ENCODE measurements at regions not wholly inside any gene's neighbourhood (a gene's known extent, or its start where the extent isn't known, plus 50 kb on each side); places are given as distances from the start of the nearest gene placed in this dataset.

DNA sequence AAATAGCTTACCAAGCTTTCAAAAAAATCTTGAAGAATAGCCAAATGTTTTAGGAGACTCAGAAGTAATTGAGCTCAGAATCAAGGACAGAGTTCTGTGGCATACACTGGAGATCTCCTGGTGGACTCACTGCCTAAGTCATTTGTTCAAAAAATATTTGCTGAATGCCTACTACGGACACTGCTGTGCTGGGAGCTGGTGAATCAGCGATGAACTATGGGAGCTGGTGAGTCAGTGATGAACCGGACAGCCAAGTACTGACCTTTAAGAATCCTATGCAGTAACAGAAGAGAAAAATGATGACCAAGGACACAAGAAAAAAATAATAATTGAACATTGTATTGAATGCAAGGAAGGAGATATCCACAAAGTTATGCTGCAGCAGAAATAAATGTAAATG is 717.9 kb upstream of the CXADR start:
- DNase-seq, result no peak

DNA sequence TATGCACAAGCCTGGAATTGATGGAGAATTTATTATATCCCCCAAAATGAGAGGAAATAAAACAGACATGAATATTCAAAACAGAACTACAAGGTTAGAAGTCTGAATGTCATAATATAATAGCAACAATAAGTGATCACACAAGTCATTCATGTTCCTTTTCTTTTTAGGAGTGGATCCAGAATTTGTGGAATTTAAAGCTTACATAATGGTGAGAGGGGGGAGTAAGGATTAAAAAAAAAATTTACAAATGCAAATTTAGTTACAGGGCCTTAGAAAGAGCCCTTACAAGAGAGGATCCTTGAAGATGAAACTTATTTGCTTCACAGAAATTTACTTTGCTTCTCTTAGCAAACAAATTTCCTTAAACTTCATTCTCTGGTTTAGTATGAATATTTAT is 716.1 kb upstream of the CXADR start:
- DNase-seq, result no peak

DNA sequence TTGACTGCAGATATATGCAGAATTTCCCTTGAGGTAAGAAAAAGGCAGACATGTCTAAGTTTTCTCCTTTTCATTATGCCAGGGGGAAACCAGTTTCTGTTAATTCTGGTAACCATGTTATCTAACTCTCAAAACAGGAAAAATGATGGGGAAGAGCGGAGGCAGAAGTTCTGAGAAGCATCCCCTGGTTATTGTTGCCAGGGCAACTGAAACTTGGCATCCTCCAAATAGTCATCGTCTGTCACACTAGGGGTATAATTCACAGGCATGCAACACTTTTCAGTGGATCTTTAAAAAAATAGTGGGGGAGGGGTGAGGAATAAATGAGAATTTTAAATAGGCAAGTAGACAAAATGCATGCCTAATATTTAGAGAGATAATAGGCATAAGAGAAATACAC is 715.3 kb upstream of the CXADR start:
- DNase-seq, result no peak

DNA sequence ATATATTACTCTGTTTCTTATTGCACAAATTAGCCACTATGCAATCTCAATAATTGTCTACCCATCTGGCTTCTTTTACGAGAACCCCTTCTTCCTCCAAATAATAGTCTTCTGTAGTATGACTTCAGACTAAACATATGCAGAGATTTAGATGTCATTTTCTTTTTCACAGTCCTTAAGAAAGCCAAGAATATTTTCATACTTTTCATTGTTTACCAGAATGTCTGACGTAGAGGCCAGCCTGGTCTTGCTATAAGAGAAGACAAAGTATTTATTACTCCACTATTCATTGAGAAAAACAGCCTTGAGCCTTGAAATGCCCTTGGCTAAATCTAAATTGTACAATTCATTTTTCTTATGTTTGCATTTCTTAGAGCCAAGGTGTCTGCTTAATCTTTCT is 714.9 kb upstream of the CXADR start:
- DNase-seq, result no peak

DNA sequence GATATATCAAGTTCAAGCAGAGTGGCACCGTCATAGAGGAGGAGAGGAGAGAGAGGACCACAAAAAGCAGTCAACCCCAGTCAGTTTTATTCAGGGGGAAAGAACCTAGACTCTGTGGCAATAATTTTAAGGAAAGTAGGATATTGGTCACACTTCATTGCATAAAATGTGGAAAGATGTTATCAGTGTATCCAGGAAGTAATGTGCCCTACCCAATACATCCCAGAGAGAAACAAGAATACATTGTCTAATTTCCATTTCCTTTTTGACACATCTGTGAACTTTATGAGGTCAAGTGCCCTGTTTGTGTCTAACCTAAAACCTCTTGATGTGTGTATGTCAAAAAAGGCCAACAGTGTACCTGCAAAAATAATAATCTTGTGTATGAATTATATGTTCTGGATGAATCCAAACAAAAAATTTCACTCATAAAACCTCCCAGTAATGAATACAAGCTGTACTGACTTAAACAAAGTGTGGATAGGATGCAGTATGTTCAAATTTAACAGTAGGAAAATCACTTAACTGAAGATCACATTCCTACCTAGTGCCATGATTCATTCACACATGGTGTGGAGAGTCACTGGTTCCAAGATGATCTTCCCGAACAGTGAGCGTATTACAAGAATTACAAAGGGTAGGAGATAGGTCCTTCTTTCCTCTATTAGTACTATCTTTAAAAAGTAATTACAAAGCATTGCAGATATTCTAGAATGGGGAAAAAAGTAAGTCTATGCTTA is 712.1 kb upstream of the CXADR start:
- no peak for DNase-seq

DNA sequence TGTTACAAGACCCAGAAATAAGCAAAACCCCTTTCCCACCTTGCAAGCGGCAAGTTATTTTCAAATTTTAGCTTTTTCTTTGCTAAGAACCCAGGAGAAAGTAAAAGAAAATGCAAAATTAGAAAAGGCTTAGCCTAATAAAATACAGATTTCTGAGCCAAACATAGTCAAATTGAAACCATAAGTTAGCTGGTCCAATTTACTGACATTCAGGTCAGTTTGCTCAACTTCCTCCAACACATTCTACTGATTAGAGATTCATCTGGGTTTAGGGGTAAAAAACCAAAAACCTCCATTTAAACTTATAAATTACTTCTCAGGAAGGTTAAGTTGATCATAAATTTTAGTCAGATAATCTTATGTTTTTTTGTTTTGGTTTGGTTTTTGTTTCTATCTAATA is 701.8 kb upstream of the CXADR start:
- DNase-seq, result no peak

DNA sequence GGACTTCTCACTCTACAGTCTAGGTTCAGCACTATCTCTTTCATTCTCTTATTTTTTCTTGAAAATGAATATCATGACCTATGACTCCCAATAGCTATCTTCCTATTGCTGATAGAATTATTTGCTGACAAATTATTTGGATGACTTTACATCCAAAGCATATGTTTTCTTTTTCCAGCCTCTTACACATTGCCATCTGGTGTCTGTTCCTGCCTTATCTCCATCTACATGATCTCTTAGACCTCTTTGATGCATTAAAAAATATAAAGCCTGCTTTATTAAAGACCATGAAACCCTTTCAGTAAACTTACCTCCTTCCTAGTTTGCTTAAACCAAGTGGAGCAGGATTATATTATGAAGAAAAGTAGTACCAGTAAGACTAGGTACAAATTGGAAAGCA is 700.9 kb upstream of the CXADR start:
- DNase-seq, result no peak

DNA sequence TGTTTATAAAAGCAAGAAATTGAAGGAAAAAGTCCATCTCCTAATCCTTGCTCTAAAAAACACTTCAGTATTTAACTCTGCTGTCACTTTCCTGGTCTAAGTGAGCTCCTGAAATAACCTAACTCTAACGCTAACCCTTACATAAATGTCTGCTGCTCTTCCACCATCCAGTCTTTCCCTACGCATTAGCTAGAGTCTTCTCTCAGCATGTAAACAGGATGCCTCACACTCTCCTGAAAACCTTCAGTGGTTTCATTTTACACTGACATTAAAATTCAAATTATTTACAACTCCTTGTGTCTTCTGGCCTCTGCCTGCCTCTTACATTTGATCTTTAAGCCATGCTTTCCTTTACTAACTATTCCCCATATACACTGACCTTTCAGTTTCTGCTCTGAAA is 697.6 kb upstream of the CXADR start:
- DNase-seq, result peak; percentile 18

DNA sequence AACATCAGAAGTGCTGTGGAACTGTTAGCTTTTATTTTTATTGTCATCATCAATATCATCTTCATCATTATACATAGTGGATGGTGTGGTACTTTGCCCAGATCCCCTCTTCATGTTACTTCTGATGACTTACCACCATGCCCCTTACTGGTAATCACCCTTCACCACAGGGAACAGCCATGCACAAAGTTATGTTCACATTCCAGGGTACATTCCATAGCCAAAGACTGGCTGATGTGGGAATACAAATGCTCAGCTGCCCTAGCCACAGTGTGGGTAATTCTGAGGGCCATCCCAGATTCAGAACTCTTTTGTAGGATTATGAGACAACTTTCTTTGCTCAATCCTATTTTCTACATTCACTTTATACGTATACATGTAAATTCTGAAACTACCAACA is 691.3 kb upstream of the CXADR start:
- DNase-seq, result no peak

DNA sequence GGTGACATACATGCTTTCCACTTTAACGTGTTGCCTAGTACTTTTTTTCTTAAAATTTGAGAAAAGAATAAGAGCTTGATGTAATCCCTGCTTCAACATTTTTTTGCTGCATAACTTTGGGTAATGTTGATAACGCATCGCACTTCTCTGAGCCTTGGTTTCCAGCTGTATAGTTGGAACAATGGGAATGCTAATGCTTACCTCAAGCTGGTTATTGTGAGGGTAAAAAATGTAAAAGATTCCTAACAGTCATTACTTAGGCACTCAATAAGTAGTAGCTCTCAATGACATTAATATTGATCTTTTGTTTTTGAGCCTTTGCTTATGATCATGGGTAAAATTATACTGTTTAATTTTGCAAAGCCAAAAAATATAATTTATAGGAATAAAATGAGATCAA is 683.3 kb upstream of the CXADR start:
- no peak for DNase-seq

DNA sequence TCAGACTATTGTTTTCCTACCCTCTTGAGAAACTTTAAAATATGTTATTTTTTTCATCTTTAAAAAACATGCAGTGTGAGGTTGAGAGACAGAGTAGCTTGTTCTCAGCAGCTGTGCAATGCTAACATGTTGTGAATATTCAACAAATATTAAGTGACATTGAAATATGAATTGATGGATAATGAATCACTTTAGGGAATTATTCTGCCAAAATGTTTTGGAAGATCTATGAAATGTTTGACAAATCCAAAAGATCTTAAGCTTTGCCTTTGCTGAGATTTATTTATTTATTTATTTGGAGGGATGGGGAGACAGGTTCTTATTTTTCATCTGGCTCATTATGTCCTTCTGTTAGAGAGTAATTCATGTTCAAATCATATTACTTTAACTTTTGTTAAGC is 680.1 kb upstream of the CXADR start:
- no peak for DNase-seq

DNA sequence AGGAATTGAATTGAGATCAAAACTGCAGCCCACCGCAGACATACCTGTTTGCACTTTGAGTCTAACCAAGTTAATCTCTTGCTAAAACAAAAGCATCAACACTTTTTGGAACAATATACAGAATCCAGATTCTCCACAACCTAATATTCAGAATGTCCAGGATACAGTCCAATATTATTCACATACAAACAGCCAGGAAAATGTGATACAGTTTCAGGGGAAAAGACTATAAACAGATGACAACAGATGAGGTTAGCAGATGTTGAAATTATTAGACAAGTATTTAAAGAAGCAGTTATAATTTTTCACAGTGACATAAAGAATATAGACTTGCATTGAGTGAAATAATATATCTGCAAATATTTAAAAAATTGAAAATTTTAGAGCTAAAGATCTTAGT is 678.1 kb upstream of the CXADR start:
- DNase-seq, result no peak

DNA sequence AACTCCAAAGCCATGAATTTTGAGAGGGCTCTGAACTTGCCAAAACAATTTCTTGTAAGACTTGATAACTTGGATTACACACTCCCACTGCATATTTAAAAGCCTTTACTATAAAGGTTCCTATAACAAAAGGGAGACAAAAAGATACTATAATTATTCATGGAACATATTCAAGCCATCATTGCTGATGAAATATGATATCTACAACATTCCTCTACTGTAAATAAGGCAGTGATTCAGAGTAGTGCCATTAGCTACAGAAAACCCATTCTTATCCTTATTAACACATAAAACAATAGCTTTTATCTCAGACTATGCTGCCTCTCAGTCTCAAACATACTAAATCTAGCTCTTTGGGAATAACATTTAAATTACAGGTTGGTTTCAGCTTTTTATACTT is 675.5 kb upstream of the CXADR start:
- DNase-seq, result no peak

DNA sequence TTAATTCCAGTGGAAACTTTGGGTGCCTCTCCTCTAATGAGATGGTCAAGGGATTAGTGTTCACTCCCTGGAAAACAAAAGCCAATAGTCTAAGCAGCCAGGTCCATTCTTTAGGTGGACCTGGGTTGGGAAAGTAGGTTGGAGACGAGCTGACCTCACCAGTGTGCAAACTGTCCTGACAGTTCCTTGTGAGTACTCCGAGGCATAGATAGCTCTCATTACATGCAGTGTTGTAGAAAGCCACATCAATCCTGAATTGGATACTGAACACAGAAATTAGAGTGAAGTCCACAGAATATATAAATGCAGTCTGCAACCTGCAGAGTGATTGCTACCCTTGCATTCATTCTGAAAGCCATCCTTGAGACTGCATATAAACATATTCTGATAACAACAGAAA is 675.1 kb upstream of the CXADR start:
- no peak for DNase-seq

DNA sequence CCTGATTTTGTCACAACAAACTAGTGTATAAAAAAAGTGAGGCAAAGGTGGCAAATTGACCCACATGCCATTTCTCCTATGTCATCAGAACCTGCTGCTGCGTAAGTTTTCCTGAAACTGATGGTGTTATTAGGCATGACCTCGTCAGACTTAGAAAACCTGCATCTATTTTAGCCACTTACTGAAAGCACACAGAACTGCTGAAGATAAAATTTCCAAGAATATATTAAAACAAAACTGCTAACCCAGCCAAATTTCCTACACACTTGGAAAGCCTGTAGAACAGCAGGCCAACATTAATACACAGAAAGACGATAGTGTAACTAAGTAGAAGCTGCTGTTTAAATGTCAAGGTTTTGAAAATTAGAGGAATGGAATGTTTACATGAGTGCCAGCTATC is 674.5 kb upstream of the CXADR start:
- DNase-seq, result no peak

DNA sequence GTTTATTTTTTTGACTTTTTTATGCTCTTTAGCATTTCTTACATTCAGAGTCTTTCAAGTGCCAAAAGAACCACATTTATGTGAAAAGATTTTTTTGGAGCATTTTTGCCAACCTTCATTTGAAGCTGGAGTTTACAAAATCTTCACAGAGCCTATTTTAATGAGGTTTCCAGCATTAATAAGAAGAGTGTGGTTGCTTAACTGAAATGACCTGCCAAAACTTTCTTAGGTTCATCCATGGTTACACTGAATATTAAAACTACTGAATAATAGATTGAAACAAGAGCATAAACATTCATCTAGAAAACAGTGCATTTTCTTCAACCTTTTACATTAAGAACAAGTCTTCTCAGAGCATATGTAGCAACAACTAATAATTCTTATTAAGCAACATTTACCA is 672.3 kb upstream of the CXADR start:
- no peak for DNase-seq

DNA sequence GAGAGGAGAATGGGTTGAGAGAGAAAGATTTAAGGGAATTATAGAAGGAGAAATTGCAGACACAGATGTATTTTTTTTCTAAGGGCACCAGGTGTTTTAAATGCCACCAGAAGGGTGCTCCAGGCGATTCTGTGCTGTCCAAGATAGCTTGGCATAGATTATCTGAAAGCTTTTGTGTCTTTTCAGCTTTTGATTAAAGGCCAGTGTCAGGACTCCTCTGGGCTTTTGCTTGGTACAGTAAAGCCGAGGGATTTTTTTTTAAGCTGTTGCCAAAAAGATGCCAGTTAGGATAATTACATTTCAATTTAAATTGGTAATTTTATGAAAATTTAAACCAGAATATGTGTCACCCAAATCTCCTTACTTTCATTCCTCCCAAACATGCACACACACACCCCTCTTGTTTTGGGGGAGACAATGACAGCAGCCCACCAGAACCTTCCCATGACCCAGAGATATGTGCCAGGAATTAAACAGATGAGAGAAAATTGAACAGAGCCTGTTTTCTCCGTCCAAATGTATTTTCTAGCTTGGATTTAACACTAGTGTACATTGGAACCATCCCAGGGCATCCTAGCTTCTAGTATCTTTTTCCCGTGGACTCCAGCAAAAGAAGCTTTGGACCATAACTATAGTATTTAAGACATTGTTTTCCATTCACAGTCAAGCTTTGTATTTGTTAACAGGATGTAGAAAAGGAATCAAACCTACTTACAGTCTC is 670.7 kb upstream of the CXADR start:
- DNase-seq, result no peak

DNA sequence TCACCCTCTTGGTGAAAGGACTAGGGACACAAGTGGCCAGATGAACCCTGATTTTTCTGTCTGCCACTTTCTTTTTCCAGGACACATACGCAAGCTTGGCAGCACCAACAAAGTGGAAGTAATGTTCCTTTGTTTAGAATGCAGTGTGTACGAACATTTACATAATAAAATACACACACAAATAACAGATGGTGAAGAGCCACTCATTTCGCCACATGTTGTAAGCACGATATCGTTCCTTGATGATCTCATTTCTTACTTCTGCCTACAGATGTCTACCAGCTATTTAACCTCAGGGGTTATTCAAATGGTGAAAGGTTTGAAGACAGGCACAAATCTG is 670.2 kb upstream of the CXADR start:
- DNase-seq, result no peak

DNA sequence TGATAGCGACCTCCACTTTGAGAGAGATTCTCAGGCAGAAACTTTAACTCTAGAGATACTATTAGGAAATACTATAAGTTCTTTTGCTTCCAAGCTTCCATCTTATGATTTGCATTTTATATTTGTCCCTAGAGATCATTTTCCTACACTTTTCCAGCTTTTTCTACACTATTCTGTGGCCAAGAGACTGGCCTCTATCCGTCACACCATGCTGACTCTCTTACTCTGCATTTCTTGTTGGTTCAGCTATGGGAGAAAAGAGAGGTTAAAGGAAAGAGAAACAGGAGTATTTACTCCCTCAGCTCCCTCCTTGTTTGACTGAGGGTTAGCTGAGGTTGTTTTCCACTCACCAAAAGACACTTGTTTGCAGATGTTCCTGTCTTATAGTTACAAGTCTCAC is 665.6 kb upstream of the CXADR start:
- DNase-seq, result no peak

DNA sequence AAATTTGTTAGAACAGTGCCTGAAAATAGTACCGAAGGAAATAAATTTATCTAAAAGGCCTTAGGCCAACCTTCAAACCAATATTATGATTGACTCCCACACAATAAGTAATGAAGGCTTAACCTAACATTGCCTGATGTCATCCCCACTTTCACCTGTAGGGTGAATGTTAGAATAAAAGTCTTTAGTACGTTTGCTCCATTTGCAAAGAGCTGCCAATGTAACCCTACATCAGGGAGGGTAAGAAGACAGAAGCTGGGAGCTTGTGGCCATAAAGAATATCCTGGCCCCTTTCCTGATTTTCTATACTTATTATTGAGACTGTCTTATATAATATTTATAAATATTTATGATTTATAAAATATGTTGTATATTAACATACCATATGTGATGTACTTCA is 661.8 kb upstream of the CXADR start:
- no peak for DNase-seq

DNA sequence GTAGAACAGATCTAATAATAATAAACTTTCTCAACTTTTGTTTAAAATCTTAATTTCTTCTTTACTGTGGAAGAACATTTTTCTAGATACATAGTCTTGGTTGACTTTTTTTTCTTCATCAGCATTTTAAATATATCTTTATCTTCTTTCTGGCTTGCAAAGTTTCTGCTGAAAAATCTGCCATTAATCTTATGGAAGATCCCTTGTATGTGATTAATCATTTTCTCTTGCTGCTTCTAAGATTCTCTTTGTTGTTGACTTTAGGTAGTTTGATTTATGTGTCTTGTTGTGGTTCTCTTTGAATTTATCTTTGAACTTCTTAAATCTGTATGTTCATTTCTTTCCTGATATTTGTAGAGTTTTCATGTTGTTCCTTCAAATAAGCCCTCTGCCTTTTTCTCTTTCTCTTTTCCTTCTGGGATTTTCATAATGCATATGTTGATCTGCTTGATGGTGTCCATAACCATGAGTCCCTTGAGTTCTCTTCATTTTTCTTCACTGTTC is 657.6 kb upstream of the CXADR start:
- DNase-seq, result no peak

DNA sequence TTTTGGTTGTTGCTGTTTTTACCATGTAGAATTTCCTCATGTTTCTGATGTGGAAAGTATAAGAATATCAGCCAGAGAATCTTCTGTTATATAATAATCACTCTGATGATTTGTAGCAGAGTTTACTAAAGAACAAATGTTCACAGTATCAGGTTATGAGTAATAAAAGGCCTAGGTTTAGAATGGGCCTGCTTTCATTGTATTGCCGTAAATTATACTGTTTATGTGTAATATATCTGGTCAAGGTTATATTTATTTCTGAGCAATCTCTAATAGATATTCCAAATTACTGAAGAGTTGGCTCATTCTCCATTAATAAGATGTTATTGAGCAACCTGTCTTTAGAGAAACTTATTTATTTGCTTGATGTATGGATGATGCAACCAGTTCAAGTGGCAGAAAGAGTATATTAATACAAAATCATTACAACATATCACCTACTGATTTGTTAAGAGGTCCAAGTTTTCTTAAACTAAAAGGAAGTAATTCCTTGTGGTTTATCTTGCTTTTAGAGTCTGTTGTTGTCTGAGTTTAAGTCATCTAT is 649.4 kb upstream of the CXADR start:
- no peak for DNase-seq

DNA sequence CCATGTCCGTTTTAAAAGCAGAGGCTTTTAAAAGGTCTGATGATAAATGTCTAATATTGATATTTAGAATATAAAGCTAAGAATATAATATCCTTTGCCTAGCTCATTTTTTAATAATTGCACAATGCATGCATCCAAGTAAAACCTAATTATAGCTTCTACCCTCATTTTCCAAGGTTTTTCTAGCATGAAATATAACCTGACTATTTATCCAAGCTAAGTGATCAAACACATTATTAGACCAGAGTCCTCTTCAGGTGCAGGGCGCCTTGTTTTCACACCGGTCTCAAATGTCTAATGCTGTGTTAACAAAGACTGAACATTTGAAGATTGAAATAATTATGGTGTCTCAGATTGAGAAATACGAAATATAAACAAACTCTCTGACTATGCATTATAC is 648.9 kb upstream of the CXADR start:
- DNase-seq, result no peak

DNA sequence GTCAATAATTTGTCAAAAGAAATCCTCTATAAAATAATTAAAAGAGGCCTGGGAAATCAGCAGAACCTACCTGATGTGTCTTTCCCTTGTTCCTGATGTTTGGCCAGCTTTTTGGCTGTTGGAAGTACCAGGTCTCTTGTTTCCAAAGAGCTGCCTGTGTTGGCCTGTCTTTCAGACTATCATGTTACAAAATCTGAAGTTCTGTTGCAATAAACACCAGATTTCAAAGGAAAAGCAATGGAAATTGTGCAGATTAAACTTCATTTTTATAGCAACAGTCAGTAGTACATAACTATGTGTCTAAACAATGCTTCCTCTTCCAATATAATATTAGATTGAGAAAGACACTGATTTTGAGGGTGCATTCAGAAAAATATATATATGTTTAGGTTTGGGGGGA is 647.2 kb upstream of the CXADR start:
- no peak for DNase-seq

DNA sequence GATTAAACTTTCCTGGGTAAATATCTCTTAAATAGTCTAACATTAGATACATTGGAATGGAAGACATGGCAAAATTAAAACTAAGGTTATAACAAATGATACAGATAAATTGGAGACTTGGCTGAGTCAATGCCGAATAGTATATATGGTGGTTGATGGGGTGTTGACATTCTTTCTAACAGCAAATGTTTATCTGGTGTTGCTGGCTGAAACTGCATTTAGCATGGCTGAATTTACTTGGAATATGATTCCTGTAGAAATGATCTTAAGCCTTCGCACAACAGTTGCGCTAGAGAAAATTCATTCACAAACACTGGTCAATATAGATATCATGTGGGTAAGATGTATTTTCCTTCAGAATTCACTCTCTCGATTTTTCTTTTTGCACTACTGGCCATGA is 646.0 kb upstream of the CXADR start:
- no peak for DNase-seq
